ENCODE measurements at regions not wholly inside any gene's neighbourhood (a gene's known extent, or its start where the extent isn't known, plus 50 kb on each side); places are given as distances from the start of the nearest gene placed in this dataset.

GRCh38 chr3:61360297-61360965 lies 109.2 kb upstream of the FHIT start:
- TF ChIP-seq CTCF (IDR thresholded peaks at IDR 0.05; ENCODE audit: low read depth, low read length, missing input control) (no peak), MAX (IDR thresholded peaks at IDR 0.05) (no peak), FOXA1 (IDR thresholded peaks at IDR 0.05) (no peak), HNF4A (conservative IDR thresholded peaks at IDR 0.05) (no peak), EGR1 (IDR thresholded peaks at IDR 0.05; ENCODE audit: low read depth in 2 of 2) (no peak)

Data from liver (tissue), 3 donors.